ENCODE measurements at regions not wholly inside any gene's neighbourhood (a gene's known extent, or its start where the extent isn't known, plus 50 kb on each side); places are given as distances from the start of the nearest gene placed in this dataset.

DNA sequence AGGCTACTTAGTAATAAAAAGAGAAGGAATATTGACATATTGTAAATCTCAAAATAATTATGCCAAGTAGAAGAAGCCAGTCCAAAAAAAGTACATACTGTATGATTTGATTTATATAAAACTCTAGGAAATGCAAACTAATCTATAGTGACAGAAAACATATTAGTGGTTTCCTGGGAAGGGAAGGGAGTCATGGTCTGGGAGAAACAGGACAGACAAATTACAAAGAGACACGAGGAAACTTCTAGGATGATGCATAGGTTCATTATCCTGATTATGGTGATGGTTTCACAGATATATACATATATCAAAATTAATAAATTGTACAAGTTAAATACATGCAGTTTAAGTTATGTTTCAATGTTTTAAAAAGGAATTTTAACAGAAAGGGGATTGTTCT, 81.0 kb upstream of the GOLGA8B start:
- no peak overlapping the region for H3K4me3 ChIP-seq (ENCODE audit: low read depth, poor library complexity, severe bottlenecking)
- no peak for TF ChIP-seq POLR2A (IDR thresholded peaks at IDR 0.05)
- TF ChIP-seq, protein P1, sequence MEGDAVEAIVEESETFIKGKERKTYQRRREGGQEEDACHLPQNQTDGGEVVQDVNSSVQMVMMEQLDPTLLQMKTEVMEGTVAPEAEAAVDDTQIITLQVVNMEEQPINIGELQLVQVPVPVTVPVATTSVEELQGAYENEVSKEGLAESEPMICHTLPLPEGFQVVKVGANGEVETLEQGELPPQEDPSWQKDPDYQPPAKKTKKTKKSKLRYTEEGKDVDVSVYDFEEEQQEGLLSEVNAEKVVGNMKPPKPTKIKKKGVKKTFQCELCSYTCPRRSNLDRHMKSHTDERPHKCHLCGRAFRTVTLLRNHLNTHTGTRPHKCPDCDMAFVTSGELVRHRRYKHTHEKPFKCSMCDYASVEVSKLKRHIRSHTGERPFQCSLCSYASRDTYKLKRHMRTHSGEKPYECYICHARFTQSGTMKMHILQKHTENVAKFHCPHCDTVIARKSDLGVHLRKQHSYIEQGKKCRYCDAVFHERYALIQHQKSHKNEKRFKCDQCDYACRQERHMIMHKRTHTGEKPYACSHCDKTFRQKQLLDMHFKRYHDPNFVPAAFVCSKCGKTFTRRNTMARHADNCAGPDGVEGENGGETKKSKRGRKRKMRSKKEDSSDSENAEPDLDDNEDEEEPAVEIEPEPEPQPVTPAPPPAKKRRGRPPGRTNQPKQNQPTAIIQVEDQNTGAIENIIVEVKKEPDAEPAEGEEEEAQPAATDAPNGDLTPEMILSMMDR (IDR thresholded peaks at IDR 0.05): no peak
- no peak for DNase-seq (ENCODE audit: low spot score in 2 of 2)
- 38% methylated on average over 1 of the region's 1 CpG for WGBS, 2 donors
- intact Hi-C loops (cut with DNase I; ENCODE audit: low total_unique reads): no loop called here

DNA sequence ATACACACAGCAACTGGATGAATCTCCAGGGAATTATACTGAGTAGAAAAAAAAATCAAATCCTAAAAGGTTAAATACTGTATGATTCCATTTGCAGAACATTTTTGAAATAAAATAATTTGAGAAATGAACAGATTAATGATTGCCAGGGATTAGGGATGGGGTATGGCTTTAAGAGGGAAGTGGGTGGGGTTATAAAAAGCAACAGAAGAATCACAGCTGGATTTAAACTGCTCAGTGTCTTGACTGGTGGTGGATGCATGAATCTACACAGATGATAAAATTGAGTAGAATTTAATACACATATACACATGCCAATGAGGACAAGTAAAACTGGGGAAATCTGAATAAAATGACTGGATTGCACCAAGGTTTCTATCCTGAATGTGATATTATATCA, 79.7 kb upstream of the GOLGA8B start:
- intact Hi-C loops (cut with DNase I; ENCODE audit: low total_unique reads): no loop called here
- TF ChIP-seq POLR2A (IDR thresholded peaks at IDR 0.05): no peak
- TF ChIP-seq, protein P1 (IDR thresholded peaks at IDR 0.05): no peak
- H3K4me3 ChIP-seq (ENCODE audit: low read depth, poor library complexity, severe bottlenecking): no peak overlapping the region
- no peak for DNase-seq (ENCODE audit: low spot score in 2 of 2)

DNA sequence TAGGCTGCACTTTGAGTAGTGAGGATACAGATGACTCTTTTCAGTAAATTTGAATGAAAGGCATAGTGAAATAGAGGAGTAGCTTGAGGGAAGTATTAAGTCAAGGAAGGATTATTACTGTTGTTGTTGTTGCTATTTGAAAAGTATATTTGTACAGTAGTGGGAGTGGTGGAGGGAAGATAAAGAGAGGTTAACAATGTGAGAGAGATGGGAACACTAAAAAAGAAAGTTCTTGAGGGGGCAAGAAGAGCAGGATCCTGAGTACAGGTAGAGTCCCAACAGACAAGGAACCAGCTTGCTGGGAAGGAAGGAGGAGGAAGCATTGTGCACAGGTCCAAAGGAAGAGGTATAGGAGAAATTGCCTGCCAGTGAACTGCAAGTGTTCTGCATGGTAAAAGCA, 75.6 kb upstream of the GOLGA8B start:
- H3K4me3 ChIP-seq (ENCODE audit: low read depth, poor library complexity, severe bottlenecking): no peak overlapping the region
- intact Hi-C loops (cut with DNase I; ENCODE audit: low total_unique reads): no loop called here
- DNase-seq (ENCODE audit: low spot score in 2 of 2): no peak
- TF ChIP-seq, protein P1 (IDR thresholded peaks at IDR 0.05): no peak
- no peak for TF ChIP-seq POLR2A (IDR thresholded peaks at IDR 0.05)

- intact Hi-C loops (cut with DNase I; ENCODE audit: low total_unique reads): no loop called here
- 53 to 61% methylated on average over 4 of the region's 4 CpGs for WGBS, 2 donors
- DNase-seq (ENCODE audit: low spot score in 2 of 2): no peak
- no peak for TF ChIP-seq POLR2A (IDR thresholded peaks at IDR 0.05)
- TF ChIP-seq, protein P1 (IDR thresholded peaks at IDR 0.05): no peak
- H3K4me3 ChIP-seq (ENCODE audit: low read depth, poor library complexity, severe bottlenecking): no peak overlapping the region
Measured at GRCh38 chr15:34657469-34658127, 74.1 kb upstream of the GOLGA8B start.

GRCh38 chr15:34656005-34656796, 72.8 kb upstream of the GOLGA8B start:
- DNase-seq (ENCODE audit: low spot score in 2 of 2): no peak
- no peak overlapping the region for H3K4me3 ChIP-seq (ENCODE audit: low read depth, poor library complexity, severe bottlenecking)
- no peak for TF ChIP-seq POLR2A (IDR thresholded peaks at IDR 0.05)
- TF ChIP-seq, protein P1 (IDR thresholded peaks at IDR 0.05): no peak
- 90 to 91% methylated on average over 6 of the region's 6 CpGs for WGBS, 2 donors
- intact Hi-C loops (cut with DNase I; ENCODE audit: low total_unique reads): no loop called here

All from lower leg skin (tissue), 4 donors.